Heart left ventricle (tissue), 16 donors: ENCODE measurements at regions not wholly inside any gene's neighbourhood (a gene's known extent, or its start where the extent isn't known, plus 50 kb on each side); places are given as distances from the start of the nearest gene placed in this dataset.

Experiments
- ATAC-seq, 4 donors: fragments of 200-7000 bp; cut with Tn5 transposase; one replicate each; pipeline ENCODE4 v1.9.1; 2020 to 2022; ENCODE audit warnings: moderate library complexity in 4 of 4, mild to moderate bottlenecking in 3 of 4, moderate number of reproducible peaks in 1 of 4
- DNase-seq, 5 donors: peaks; one replicate each; pipeline ENCODE4 v3.0.0-alpha.2; 2020
- H3K27ac ChIP-seq, 12 donors: fragments of 200-600 bp; sonication (generic) in 4 of 12; one replicate each; pipeline versions ENCODE4 v1.5.0 to v1.8.0; 2016 to 2022; ENCODE audit warnings: mild to moderate bottlenecking in 2 of 12
- H3K27me3 ChIP-seq, 9 donors: fragments of 200-600 bp; sonication (generic) in 2 of 9; one replicate each; pipeline versions ENCODE4 v1.5.1 to v1.8.0; 2016 to 2022; ENCODE audit warnings: mild to moderate bottlenecking in 3 of 9
- H3K36me3 ChIP-seq, 9 donors: fragments of 200-600 bp; sonication (generic) in 2 of 9; one replicate each; pipeline versions ENCODE4 v1.5.0 to v1.8.0; 2018 to 2022; ENCODE audit warnings: mild to moderate bottlenecking in 2 of 9
- H3K4me1 ChIP-seq, 12 donors: fragments of 200-600 bp; sonication (generic) in 4 of 12; one replicate each; pipeline versions ENCODE4 v1.5.0 to v1.8.0; 2016 to 2022; ENCODE audit warnings: mild to moderate bottlenecking in 3 of 12
- H3K4me3 ChIP-seq, 12 donors: fragments of 200-600 bp; sonication (generic) in 4 of 12; one replicate each; pipeline versions ENCODE4 v1.5.0 to v1.8.0; 2017 to 2022; ENCODE audit warnings: mild to moderate bottlenecking in 9 of 12, moderate library complexity in 4 of 12
- H3K9me3 ChIP-seq, 12 donors: fragments of 200-600 bp; sonication (generic) in 4 of 12; one replicate each; pipeline versions ENCODE4 v1.5.0 to v1.8.0; 2016 to 2022; ENCODE audit warnings: mild to moderate bottlenecking in 1 of 12
- CTCF ChIP-seq, 12 donors: fragments of 200-600 bp; sonication (generic) in 4 of 12; IDR thresholded peaks; one replicate each; pipeline versions ENCODE4 v1.5.0 to v1.8.0; 2018 to 2022; ENCODE audit warnings: antibody characterized with exemption in 12 of 12, mild to moderate bottlenecking in 5 of 12
- POLR2A ChIP-seq, 2 donors: fragments of 450-650 bp; IDR thresholded peaks; one replicate each; pipeline ENCODE4 v1.6.1; 2017; ENCODE audit warnings: antibody characterized with exemption in 2 of 2, mild to moderate bottlenecking in 2 of 2, moderate library complexity in 2 of 2
- WGBS, 4 donors: extraction: QIAGEN DNeasy Blood & Tissue Kit in 2 of 4; methylation state at CpG; one replicate each; pipeline versions ENCODE4 v1.1.5 to v1.1.7; 2013 to 2018; 5-methylcytosine and 5-hydroxymethylcytosine counted together
- intact Hi-C, 10 donors: fragments of 100-400 bp; cut with DNase I; formaldehyde crosslinking; loops; one replicate each; pipeline versions ENCODE4 v1.11.1 to v1.14.2; 2022
- donor health status: ischemic (EF 13 %, LVEDD 7.1; RV severe dilation, severe dysfunction).
- donor health status: healthy with polysubstance abuse.
- donor health status: DM: no; HTN: yes; CAD: no.
- donor health status: DM: no; HTN: no; CAD: no.
- donor health status: ischemic (EF 25% LVEDD 6.9; RV normal size, moderate dysfunction).
- donor health status: ischemic (EF 25% LVEDD 5.7; RV mildly dilated, moderate dysfunction).
- donor health status: healthy.
- donor health status: DM: yes; HTN: yes; CAD: no.
- donor health status: ischemic (EF 35%, LVEDD 5.7; RV mildly dilated, moderate dysfunction).
- donor health status: nonischemic (EF 11% LVEDD 7.7; RV severe dilation, severe dysfunction).
- donor health status: DM: yes; HTN: yes; CAD: no.
- donor health status: PGD.
- donor health status: ischemic (EF 29% LVEDD 5.4; RV normal size, mild dysfunction).
- donor health status: nonischemic (EF 23%, LVEDD 6.1; RV moderate dilation, normal function).

GRCh38 chr3:132783152-132783551, 60.9 kb upstream of the NPHP3 start:
- peaks cover 0 to 19% (median 8%) of the 10 kb centered on the region in 12 donors for H3K4me1 ChIP-seq
- DNase-seq (no peak), ATAC-seq (no peak)
- TF ChIP-seq CTCF (IDR thresholded peaks at IDR 0.05) (no peak), POLR2A (IDR thresholded peaks at IDR 0.05) (no peak)
- intact Hi-C loops, result no loop called here
- H3K27me3 ChIP-seq, result no peaks in the 10 kb centered on the region
- no peak overlapping the region for H3K4me3 ChIP-seq
- H3K9me3 ChIP-seq, result no peaks in the 10 kb centered on the region
- H3K27ac ChIP-seq, result no peak overlapping the region
- no peaks in the 10 kb centered on the region for H3K36me3 ChIP-seq

- Histone ChIP-seq H3K27me3 (no peaks in the 10 kb centered on the region), H3K36me3 (no peaks in the 10 kb centered on the region), H3K27ac (no peak overlapping the region), H3K9me3 (no peaks in the 10 kb centered on the region), H3K4me3 (no peak overlapping the region), H3K4me1 (peaks cover 0 to 9% (median 0%) of the 10 kb centered on the region in 12 donors)
- no peak for DNase-seq
- ATAC-seq, result no peak
- intact Hi-C loops, result no loop called here
- no peak for TF ChIP-seq CTCF (IDR thresholded peaks at IDR 0.05)
- TF ChIP-seq POLR2A (IDR thresholded peaks at IDR 0.05), result no peak
- 77 to 88% (median 85%) methylated on average over 1 of the region's 1 CpG for WGBS, 4 donors
Measured at GRCh38 chr3:132781922-132782321, 59.7 kb upstream of the NPHP3 start.

GRCh38 chr3:132777171-132777570, 55.0 kb upstream of the NPHP3 start:
- no peak for ATAC-seq

GRCh38 chr3:132773071-132773619, 50.9 kb upstream of the NPHP3 start:
- H3K9me3 ChIP-seq, result no peaks in the 10 kb centered on the region
- H3K27ac ChIP-seq, result peak overlapping the region in 3 of 12 donors; percentile 3 to 73 (median 50)
- H3K4me3 ChIP-seq, result no peak overlapping the region
- H3K4me1 ChIP-seq, result no peaks in the 10 kb centered on the region
- intact Hi-C loops, result no loop called here
- DNase-seq, result no peak
- TF ChIP-seq CTCF (IDR thresholded peaks at IDR 0.05) (no peak), POLR2A (IDR thresholded peaks at IDR 0.05) (no peak)
- WGBS, 4 donors, result 80 to 85% (median 82%) methylated on average over 2 of the region's 2 CpGs
- peaks cover 0 to 7% (median 0%) of the 10 kb centered on the region in 9 donors for H3K27me3 ChIP-seq
- no peaks in the 10 kb centered on the region for H3K36me3 ChIP-seq
- ATAC-seq, result no peak

More at GRCh38 chr3:132777171-132777570, 55.0 kb upstream of the NPHP3 start:
- TF ChIP-seq POLR2A (IDR thresholded peaks at IDR 0.05), result no peak
- 57 to 71% (median 64%) methylated on average over 3 of the region's 3 CpGs for WGBS, 4 donors
- H3K4me3 ChIP-seq, result no peak overlapping the region
- H3K36me3 ChIP-seq, result no peaks in the 10 kb centered on the region
- intact Hi-C loops, result no loop called here
- H3K27me3 ChIP-seq, result no peaks in the 10 kb centered on the region
- H3K27ac ChIP-seq, result no peak overlapping the region
- DNase-seq, result no peak
- H3K9me3 ChIP-seq, result no peaks in the 10 kb centered on the region
- H3K4me1 ChIP-seq, result no peaks in the 10 kb centered on the region

- intact Hi-C loops, result no loop called here
- no peak overlapping the region for H3K4me3 ChIP-seq
- H3K9me3 ChIP-seq, result no peaks in the 10 kb centered on the region
- H3K27me3 ChIP-seq, result peaks cover 0 to 7% (median 0%) of the 10 kb centered on the region in 9 donors
- DNase-seq, result peak in 1 of 5 donors; percentile 15
- no peaks in the 10 kb centered on the region for H3K36me3 ChIP-seq
- H3K27ac ChIP-seq, result peak overlapping the region in 2 of 12 donors; percentile 3 to 50
- H3K4me1 ChIP-seq, result no peaks in the 10 kb centered on the region
- peak in 3 of 4 donors; percentile 32 to 41 (median 39) for ATAC-seq
- no peak for TF ChIP-seq CTCF (IDR thresholded peaks at IDR 0.05)
- TF ChIP-seq POLR2A (IDR thresholded peaks at IDR 0.05), result no peak
Measured at GRCh38 chr3:132772252-132772651, 50.0 kb upstream of the NPHP3 start.
